ENCODE measurements at regions not wholly inside any gene's neighbourhood (a gene's known extent, or its start where the extent isn't known, plus 50 kb on each side); places are given as distances from the start of the nearest gene placed in this dataset.

DNA sequence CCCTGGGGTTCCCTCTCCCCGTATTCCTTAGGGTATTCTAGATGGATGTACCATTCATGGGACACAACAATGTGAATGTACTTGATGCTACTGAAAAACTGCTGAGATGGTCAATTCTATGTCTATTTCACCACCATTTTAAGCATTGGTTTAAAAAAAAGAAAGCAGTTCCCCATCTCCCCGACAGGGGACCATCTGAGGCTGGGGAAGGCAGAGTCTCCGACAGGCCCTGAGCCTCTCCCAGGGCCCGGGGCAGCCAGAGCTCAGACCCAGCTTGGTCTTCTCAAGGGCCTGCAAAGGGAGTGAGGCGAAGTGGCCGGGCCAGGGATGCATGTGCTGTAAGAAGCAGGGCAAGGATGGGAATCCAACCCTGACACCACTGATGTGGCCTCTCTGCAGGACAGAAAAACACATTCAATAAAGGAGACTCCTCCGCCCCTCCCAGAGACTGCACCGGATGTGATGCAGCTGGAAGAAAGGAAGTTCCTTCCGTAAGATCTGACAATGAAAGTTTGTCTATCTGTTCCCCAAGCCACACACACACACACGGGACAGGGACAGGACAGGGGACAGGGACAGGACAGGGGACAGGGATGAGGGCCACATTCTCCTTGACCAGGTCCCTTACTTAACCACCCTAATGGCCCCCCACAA, 234.1 kb downstream of the BCL11B start:
- TF ChIP-seq TAF1 (IDR thresholded peaks at IDR 0.05; ENCODE audit: low read depth) (no peak), EP300 (IDR thresholded peaks at IDR 0.05; ENCODE audit: borderline replicate concordance) (no peak), CEBPB (IDR thresholded peaks at IDR 0.05) (no peak), FOXM1 (IDR thresholded peaks at IDR 0.05; ENCODE audit: borderline replicate concordance, low read depth) (no peak), MAX (IDR thresholded peaks at IDR 0.05) (no peak), CREB1 (IDR thresholded peaks at IDR 0.05; ENCODE audit: low read depth) (no peak), RAD21 (IDR thresholded peaks at IDR 0.05; ENCODE audit: low read depth) (no peak), YY1 (IDR thresholded peaks at IDR 0.05; ENCODE audit: low read depth) (no peak)
